IPS-18a (cell line): ENCODE measurements at regions not wholly inside any gene's neighbourhood (a gene's known extent, or its start where the extent isn't known, plus 50 kb on each side); places are given as distances from the start of the nearest gene placed in this dataset.
A peak's percentile ranks its signal among the peaks of the same experiment; 100 is the strongest.

Source experiments
- H3K27ac ChIP-seq: one replicate; pipeline ENCODE4 v1.5.1; 2013; ENCODE audit warnings: low read length
- H3K27me3 ChIP-seq: one replicate; pipeline ENCODE4 v1.6.1; 2013; ENCODE audit warnings: mild to moderate bottlenecking, low read length; ENCODE audit not compliant: control insufficient read depth, insufficient read depth
- H3K36me3 ChIP-seq: one replicate; pipeline ENCODE4 v1.6.1; 2013; ENCODE audit warnings: low read depth, low read length; ENCODE audit not compliant: control insufficient read depth
- H3K4me1 ChIP-seq: one replicate; pipeline ENCODE4 v1.6.1; 2013; ENCODE audit warnings: low read depth, low read length; ENCODE audit not compliant: control insufficient read depth
- H3K4me3 ChIP-seq: one replicate; pipeline ENCODE4 v1.5.1; 2013; ENCODE audit warnings: low read length
- H3K9ac ChIP-seq: one replicate; pipeline ENCODE4 v1.6.1; 2013; ENCODE audit warnings: mild to moderate bottlenecking, low read length, moderate library complexity
- H3K9me3 ChIP-seq: one replicate; pipeline ENCODE4 v1.6.1; 2013; ENCODE audit warnings: low read depth, low read length; ENCODE audit not compliant: control insufficient read depth

GRCh38 chr6:41475737-41476357 lies 70.3 kb upstream of the FOXP4 start:
- no peak overlapping the region for H3K4me3 ChIP-seq
- H3K9me3 ChIP-seq, result no peaks in the 10 kb centered on the region
- peaks cover 65% of the 10 kb centered on the region for H3K27me3 ChIP-seq
- H3K36me3 ChIP-seq, result no peaks in the 10 kb centered on the region
- no peak overlapping the region for H3K27ac ChIP-seq
- H3K4me1 ChIP-seq, result peaks cover 22% of the 10 kb centered on the region
- no peak overlapping the region for H3K9ac ChIP-seq

- H3K36me3 ChIP-seq, result no peaks in the 10 kb centered on the region
- peaks cover 16% of the 10 kb centered on the region for H3K4me1 ChIP-seq
- no peak overlapping the region for H3K27ac ChIP-seq
- H3K9ac ChIP-seq, result no peak overlapping the region
- H3K9me3 ChIP-seq, result no peaks in the 10 kb centered on the region
- H3K4me3 ChIP-seq, result no peak overlapping the region
- H3K27me3 ChIP-seq, result peaks cover 60% of the 10 kb centered on the region
Observed at GRCh38 chr6:41476401-41476800, 69.8 kb upstream of the FOXP4 start.

- Histone ChIP-seq H3K27me3 (peaks cover 48% of the 10 kb centered on the region), H3K9ac (no peak overlapping the region), H3K4me1 (peaks cover 6% of the 10 kb centered on the region), H3K36me3 (no peaks in the 10 kb centered on the region), H3K9me3 (no peaks in the 10 kb centered on the region), H3K4me3 (no peak overlapping the region), H3K27ac (no peak overlapping the region)
Observed at GRCh38 chr6:41477572-41477971, 68.6 kb upstream of the FOXP4 start.

- Histone ChIP-seq H3K27ac (no peak overlapping the region), H3K9ac (no peak overlapping the region), H3K36me3 (no peaks in the 10 kb centered on the region), H3K9me3 (no peaks in the 10 kb centered on the region), H3K4me1 (peaks cover 20% of the 10 kb centered on the region), H3K27me3 (peaks cover 25% of the 10 kb centered on the region), H3K4me3 (no peak overlapping the region)
Observed at GRCh38 chr6:41483943-41484342, 62.2 kb upstream of the FOXP4 start.

GRCh38 chr6:41487860-41488432 lies 58.2 kb upstream of the FOXP4 start:
- Histone ChIP-seq H3K9ac (no peak overlapping the region), H3K27ac (no peak overlapping the region), H3K9me3 (no peaks in the 10 kb centered on the region), H3K27me3 (peaks cover 58% of the 10 kb centered on the region), H3K36me3 (no peaks in the 10 kb centered on the region), H3K4me1 (peaks cover 44% of the 10 kb centered on the region), H3K4me3 (no peak overlapping the region)

GRCh38 chr6:41488433-41489119 lies 57.6 kb upstream of the FOXP4 start:
- Histone ChIP-seq H3K4me1 (peaks cover 44% of the 10 kb centered on the region), H3K9me3 (no peaks in the 10 kb centered on the region), H3K27ac (no peak overlapping the region), H3K9ac (no peak overlapping the region), H3K4me3 (no peak overlapping the region), H3K36me3 (no peaks in the 10 kb centered on the region), H3K27me3 (peaks cover 64% of the 10 kb centered on the region)

- H3K4me3 ChIP-seq, result no peak overlapping the region
- H3K9ac ChIP-seq, result no peak overlapping the region
- no peaks in the 10 kb centered on the region for H3K36me3 ChIP-seq
- H3K27ac ChIP-seq, result no peak overlapping the region
- no peaks in the 10 kb centered on the region for H3K9me3 ChIP-seq
- peaks cover 72% of the 10 kb centered on the region for H3K27me3 ChIP-seq
- peaks cover 50% of the 10 kb centered on the region for H3K4me1 ChIP-seq
Observed at GRCh38 chr6:41489120-41489851, 56.9 kb upstream of the FOXP4 start.

GRCh38 chr6:41492261-41492891 lies 53.8 kb upstream of the FOXP4 start:
- peaks cover 54% of the 10 kb centered on the region for H3K4me1 ChIP-seq
- no peak overlapping the region for H3K4me3 ChIP-seq
- H3K9ac ChIP-seq, result no peak overlapping the region
- H3K36me3 ChIP-seq, result no peaks in the 10 kb centered on the region
- no peak overlapping the region for H3K27ac ChIP-seq
- no peaks in the 10 kb centered on the region for H3K9me3 ChIP-seq
- H3K27me3 ChIP-seq, result peaks cover 82% of the 10 kb centered on the region

GRCh38 chr6:41494212-41495110 lies 51.7 kb upstream of the FOXP4 start:
- peaks cover 94% of the 10 kb centered on the region for H3K27me3 ChIP-seq
- no peaks in the 10 kb centered on the region for H3K9me3 ChIP-seq
- peaks cover 36% of the 10 kb centered on the region for H3K4me1 ChIP-seq
- no peaks in the 10 kb centered on the region for H3K36me3 ChIP-seq
- H3K27ac ChIP-seq, result no peak overlapping the region
- peak overlapping the region; percentile 40 for H3K4me3 ChIP-seq
- no peak overlapping the region for H3K9ac ChIP-seq
